Astrocyte of the cerebellum (primary cell): ENCODE measurements at regions not wholly inside any gene's neighbourhood (a gene's known extent, or its start where the extent isn't known, plus 50 kb on each side); places are given as distances from the start of the nearest gene placed in this dataset.

Source experiments
- DNase-seq: peaks from one replicate; pipeline ENCODE4 v3.0.0-alpha.2; 2011; ENCODE audit warnings: low read depth
- H3K4me3 ChIP-seq: 2 replicates; pipeline ENCODE4 v1.5.1; 2011; ENCODE audit warnings: mild to moderate bottlenecking, low read depth, low read length, moderate library complexity
- CTCF ChIP-seq: IDR thresholded peaks from 2 replicates; pipeline ENCODE4 v1.5.1; 2012; ENCODE audit warnings: low read length, low read depth, moderate library complexity, mild to moderate bottlenecking; ENCODE audit errors: missing control alignments
- in situ Hi-C: cut with HindIII; loops from 2 replicates; pipeline ENCODE4 v1.10.0; 2017; ENCODE audit warnings: low sequenced_read_pairs

DNA sequence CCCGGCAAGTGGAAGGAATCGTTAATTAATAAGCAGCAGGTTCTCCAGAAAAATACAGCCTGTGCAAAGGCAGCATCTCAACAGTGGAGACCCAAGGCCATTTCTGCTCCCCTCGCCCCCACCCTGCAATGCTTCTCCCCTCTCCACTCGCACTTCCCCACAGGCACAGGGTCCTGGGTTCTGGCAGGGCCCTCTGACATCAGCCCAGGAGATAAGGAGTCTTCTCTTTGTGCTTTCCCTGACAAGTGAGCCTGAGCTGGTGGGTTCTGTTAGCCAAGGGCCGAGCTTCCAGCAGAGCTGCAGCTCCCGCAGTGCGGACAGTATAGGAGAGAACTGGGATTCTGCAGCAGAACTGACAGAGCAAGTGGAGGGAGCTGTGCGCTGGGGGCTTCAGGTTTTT lies 257.5 kb downstream of the NSG2 start:
- in situ Hi-C loops: loop anchor here (25.0 kb wide), 2 partner anchors 266 to 691 kb away; partner anchors contain the start of genes BOD1 and NSG2
- no peak for TF ChIP-seq CTCF
- H3K4me3 ChIP-seq: no peak overlapping the region
- no peak for DNase-seq

DNA sequence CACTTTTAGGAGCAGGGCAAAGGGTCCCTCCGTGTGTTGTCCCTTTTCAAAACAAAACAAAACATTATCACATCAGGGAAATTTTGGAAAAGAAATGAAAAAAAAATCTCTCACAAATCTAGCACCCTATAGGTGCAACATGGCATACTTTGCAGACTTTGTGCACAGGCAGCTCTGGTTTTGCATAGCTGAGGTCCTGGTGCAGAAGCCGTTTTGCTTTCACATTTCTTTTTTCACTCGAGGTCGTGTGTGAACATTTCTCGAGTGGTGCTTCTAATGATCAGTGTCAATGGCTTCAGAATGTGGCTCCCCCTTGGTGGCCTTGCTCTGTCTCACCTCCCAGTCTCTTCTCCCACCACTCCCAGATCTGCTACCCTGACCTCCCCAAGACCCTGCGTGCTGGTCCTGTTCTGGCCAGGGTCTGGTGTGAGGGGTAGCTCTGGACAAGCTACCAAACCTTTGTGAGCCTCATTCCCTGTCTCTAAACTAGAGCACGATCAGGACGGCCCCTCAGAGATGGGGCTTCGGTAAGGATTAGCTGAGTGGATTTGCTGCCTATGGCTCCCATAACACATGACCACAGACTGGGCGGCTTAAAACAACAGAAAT lies 258.0 kb downstream of the NSG2 start:
- H3K4me3 ChIP-seq: no peak overlapping the region
- no peak for DNase-seq
- in situ Hi-C loops: loop anchor here (25.0 kb wide), 2 partner anchors 266 to 691 kb away; partner anchors contain the start of genes BOD1 and NSG2
- TF ChIP-seq CTCF: no peak

DNA sequence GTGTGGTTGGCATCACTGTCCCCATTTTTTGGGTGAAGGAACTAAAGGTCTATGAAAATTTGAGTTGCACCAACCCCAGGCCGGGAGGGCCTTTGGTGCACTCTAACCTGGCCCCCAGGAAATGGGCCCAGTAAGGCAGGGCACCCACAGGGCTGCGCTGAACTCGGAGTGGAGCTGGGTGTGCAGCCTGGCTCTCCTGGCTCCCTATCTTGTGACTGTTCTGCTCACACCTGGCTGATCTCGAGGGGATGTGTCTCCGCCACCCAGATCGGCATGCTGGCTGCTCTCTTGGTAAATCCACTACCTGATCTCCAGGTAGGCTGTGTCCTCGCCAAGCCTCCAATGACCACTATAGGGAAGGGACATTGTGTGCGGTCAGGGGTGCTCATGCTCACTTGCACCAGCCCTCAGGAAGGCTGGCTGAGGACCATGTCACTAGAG lies 259.8 kb downstream of the NSG2 start:
- DNase-seq: no peak
- in situ Hi-C loops: loop anchor here (25.0 kb wide), 2 partner anchors 268 to 693 kb away; partner anchors contain the start of genes BOD1 and NSG2
- no peak overlapping the region for H3K4me3 ChIP-seq
- no peak for TF ChIP-seq CTCF

GRCh38 chr5:174306345-174307030 lies 261.0 kb downstream of the NSG2 start:
- TF ChIP-seq CTCF: no peak
- H3K4me3 ChIP-seq: no peak overlapping the region
- DNase-seq: no peak
- in situ Hi-C loops: loop anchor here (25.0 kb wide), 2 partner anchors 269 to 694 kb away; partner anchors contain the start of genes BOD1 and NSG2

DNA sequence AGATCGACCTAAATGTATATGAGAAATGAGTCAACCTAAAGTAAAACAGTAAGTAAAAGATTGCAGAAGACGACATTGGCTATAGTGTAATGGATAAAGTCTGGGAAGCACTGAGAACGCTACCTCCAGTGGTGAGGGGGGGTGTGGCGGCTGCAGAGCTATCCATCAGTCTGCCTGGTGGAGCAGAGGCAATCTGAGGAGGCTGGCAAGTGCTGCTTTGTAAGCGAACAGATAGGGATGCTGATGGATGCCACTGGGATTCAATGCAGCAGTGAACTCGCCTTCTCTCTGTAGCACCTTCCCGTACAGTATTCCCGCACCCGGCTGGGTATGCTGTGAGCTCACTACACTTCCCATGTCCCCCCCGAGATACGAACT lies 261.5 kb downstream of the NSG2 start:
- DNase-seq: no peak
- H3K4me3 ChIP-seq: no peak overlapping the region
- in situ Hi-C loops: loop anchor here (25.0 kb wide), 2 partner anchors 270 to 695 kb away; partner anchors contain the start of genes BOD1 and NSG2
- TF ChIP-seq CTCF: no peak

DNA sequence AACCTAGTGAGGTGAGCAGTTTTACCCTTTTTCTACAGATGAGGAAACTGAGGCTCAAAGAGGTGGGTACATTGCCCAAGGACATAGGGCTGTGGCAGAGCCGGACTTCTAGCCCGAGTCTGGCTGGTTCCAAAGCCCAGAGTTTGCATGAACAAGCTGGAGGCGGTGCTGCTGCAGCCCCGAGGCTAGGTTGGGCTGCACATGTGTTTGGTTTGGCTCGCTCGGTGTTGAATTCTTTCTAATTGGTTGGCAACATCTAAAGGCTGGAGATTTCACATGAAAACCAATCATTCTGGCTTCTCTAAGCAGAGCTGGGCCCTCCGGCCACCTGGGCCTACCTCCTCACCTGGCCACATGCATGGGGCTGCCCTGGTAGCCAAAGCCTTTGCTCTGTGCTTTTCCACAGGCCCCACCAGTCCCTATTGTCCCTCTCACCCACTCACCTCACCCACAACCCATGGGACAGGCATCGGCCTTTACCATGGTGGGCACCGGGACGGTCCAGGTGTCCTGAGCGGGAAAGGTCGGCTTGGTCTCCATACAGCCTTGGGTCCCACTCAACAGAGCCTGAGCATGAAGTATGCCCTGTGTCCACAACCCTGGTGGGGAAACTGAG lies 262.3 kb downstream of the NSG2 start:
- no peak for DNase-seq
- H3K4me3 ChIP-seq: no peak overlapping the region
- no peak for TF ChIP-seq CTCF
- in situ Hi-C loops: loop anchor here (25.0 kb wide), 2 partner anchors 270 to 695 kb away; partner anchors contain the start of genes BOD1 and NSG2
